HG03103 (cell line): ENCODE measurements at regions not wholly inside any gene's neighbourhood (a gene's known extent, or its start where the extent isn't known, plus 50 kb on each side); places are given as distances from the start of the nearest gene placed in this dataset.
"Not testable (repeated sequence)": the region's sequence is repeated elsewhere in the genome, so short reads cannot be mapped to it uniquely, and the experiment has no call there.

ENCODE experiments used
- ATAC-seq: cut with Tn5 transposase; IDR thresholded peaks from one replicate; pipeline ENCODE4 v1.9.1; 2021; ENCODE audit warnings: low read depth; ENCODE audit not compliant: unreplicated experiment

- ATAC-seq = not testable (repeated sequence)
These were observed 75.1 kb upstream of the CIDEA start for GRCh38 chr18:12179029-12179428.

- ATAC-seq = not testable (repeated sequence)
These were observed 74.2 kb upstream of the CIDEA start for GRCh38 chr18:12179697-12180577.

- ATAC-seq = not testable (repeated sequence)
These were observed 55.4 kb upstream of the CIDEA start for GRCh38 chr18:12198797-12199196.

- ATAC-seq = peak; percentile 99
These were observed 54.0 kb upstream of the CIDEA start for GRCh38 chr18:12200186-12200585.
